Mammary epithelial cell (primary cell): ENCODE measurements at regions not wholly inside any gene's neighbourhood (a gene's known extent, or its start where the extent isn't known, plus 50 kb on each side); places are given as distances from the start of the nearest gene placed in this dataset.

Source experiments
- EZH2 ChIP-seq: IDR thresholded peaks from 2 replicates; pipeline ENCODE4 v1.6.1; 2012; ENCODE audit warnings: low read length, inconsistent platforms, borderline replicate concordance
- TF ChIP-seq, protein P1 (sequence below), 2 donors: IDR thresholded peaks in 1 of 2; conservative IDR thresholded peaks in 1 of 2; 2 replicates each; pipeline ENCODE4 v1.5.1; 2011 to 2012; ENCODE audit warnings: inconsistent platforms in 2 of 2, low read length in 2 of 2, mild to moderate bottlenecking in 2 of 2, control low read depth in 1 of 2, low read depth in 1 of 2; ENCODE audit not compliant: insufficient read depth in 1 of 2; ENCODE audit errors: extremely low read depth in 1 of 2

GRCh38 chr2:51881673-51882072 is 849.7 kb upstream of the NRXN1 start:
- TF ChIP-seq, protein P1, sequence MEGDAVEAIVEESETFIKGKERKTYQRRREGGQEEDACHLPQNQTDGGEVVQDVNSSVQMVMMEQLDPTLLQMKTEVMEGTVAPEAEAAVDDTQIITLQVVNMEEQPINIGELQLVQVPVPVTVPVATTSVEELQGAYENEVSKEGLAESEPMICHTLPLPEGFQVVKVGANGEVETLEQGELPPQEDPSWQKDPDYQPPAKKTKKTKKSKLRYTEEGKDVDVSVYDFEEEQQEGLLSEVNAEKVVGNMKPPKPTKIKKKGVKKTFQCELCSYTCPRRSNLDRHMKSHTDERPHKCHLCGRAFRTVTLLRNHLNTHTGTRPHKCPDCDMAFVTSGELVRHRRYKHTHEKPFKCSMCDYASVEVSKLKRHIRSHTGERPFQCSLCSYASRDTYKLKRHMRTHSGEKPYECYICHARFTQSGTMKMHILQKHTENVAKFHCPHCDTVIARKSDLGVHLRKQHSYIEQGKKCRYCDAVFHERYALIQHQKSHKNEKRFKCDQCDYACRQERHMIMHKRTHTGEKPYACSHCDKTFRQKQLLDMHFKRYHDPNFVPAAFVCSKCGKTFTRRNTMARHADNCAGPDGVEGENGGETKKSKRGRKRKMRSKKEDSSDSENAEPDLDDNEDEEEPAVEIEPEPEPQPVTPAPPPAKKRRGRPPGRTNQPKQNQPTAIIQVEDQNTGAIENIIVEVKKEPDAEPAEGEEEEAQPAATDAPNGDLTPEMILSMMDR (conservative IDR thresholded peaks at IDR 0.05 in 1 of 2, IDR thresholded peaks at IDR 0.05 in 1 of 2; ENCODE audit: extremely low read depth in 1 of 2, insufficient read depth in 1 of 2, low read depth in 1 of 2, low read length in 2 of 2), result no peak
- no peak for TF ChIP-seq EZH2
